Right renal pelvis (tissue), 4 donors: ENCODE measurements at regions not wholly inside any gene's neighbourhood (a gene's known extent, or its start where the extent isn't known, plus 50 kb on each side); places are given as distances from the start of the nearest gene placed in this dataset.
"Not testable (repeated sequence)": the region's sequence is repeated elsewhere in the genome, so short reads cannot be mapped to it uniquely, and the experiment has no call there.

Experiments used
- DNase-seq, 4 donors: peaks; one replicate each; pipeline ENCODE4 v3.0.0-alpha.2; 2013; ENCODE audit warnings: low read depth in 4 of 4, low spot score in 3 of 4, missing footprints in 1 of 4

DNA sequence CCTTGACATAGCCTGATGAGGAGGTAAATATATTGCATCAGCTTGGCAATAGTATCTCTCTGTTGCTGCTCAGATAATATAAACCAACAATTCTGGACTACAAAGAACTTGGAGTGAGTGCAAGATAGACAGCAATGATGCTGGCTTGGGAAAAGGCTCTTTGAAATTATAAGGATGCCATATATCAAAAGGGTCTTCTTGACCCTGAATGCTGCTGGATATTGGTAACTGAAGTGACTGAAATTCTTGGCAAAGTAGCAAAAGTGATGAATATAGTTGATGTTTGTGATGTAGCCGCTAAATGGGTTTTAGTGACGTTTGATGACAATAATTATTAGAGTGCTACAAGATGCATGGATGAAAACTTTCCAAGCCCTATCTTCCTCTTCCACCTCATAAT is 1391.6 kb downstream of the ADGRL3 start:
- DNase-seq, result no peak

DNA sequence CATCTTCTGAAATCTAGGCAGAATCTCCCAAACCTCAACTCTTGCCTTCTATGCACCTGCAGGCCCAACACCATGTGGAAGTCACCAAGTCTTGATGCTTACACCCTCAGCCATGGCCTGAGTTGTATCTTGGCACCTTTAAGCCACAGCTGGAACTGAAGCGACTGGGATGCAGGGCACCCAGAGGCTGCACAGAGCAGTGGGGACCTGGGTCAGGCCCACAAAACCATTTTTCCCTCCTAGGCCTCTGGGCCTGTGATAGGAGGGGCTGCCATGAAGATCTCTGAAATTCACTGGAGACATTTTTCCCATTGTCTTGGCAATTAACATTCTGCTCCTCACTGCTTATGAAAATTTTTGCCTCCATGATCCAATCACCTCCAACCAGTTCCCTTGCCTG is 1388.5 kb downstream of the ADGRL3 start:
- DNase-seq, result no peak

DNA sequence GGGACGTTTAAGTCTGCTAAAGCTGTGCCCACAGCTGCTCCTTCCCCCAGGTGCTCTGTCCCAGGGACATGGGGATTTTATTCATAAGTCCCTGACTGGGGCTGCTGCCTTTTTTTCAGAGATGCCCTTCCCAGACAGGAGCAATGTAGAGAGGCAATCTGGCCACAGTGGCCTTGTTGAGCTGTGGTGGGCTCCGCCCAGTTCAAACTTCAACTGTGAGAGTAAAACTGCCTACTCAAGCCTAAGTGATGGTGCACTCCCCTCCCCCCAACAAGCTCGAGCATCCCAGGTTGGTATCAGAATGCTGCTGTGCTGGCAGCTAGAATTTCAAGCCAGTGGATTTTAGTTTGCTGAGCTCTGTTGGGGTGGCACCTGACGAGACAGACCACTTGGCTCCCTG is 1371.4 kb downstream of the ADGRL3 start:
- no peak for DNase-seq

DNA sequence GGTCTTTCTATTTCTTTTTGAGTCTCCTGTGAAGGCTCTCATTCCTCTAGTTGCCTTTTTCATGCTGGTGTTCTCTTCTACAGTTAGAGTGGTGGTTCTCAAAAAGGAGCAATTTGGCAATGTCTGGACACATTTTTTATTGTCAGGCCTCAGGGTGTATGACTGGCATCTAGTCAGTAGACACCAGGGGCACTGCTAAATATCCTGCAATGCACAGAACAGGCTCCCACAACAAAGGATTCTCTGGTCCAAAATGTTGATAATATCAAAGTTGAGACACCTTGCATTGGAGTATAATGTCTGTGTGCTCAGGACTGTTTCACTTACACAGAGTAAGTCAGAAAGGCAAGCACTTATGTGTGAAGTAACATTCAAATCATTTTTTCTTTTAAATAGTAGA is 1360.7 kb downstream of the ADGRL3 start:
- no peak for DNase-seq

DNA sequence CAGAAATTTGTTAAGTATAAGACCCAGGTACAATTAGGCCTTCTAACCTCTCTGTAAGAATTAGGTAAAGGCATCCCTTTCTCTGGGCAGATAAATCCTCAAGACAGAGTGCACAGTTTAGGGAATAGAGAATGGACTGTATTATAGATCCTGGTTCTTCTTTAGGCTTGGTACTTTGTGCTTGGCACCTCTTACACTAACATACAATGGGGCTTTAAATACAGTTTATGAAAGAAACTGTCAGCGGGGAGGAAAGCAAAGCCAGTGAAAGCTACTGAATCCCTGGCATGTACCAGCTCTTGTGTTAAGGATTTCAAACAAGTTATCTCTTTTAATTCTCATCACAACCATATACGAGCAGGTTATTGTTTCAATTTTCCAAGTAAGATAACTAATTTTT is 1350.0 kb downstream of the ADGRL3 start:
- no peak for DNase-seq

DNA sequence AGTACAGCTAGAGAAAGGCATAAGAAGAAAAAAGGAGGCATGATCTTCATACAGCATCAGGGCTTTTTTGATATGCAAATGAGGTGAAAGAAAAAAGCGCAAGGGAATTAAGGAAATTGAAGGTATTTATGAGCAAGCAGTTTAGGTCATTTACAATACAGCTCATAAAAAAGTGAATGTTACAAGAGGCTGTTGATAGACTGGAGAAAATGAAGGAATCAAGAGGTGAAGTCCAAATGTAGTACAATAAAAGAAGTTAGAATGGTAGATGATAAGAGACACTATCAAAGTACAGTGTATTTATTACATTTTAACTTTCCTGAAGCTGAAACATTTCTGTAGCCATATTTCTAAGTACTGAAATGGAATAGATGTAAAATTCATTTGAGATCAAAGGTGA is 1349.5 kb downstream of the ADGRL3 start:
- no peak for DNase-seq

DNA sequence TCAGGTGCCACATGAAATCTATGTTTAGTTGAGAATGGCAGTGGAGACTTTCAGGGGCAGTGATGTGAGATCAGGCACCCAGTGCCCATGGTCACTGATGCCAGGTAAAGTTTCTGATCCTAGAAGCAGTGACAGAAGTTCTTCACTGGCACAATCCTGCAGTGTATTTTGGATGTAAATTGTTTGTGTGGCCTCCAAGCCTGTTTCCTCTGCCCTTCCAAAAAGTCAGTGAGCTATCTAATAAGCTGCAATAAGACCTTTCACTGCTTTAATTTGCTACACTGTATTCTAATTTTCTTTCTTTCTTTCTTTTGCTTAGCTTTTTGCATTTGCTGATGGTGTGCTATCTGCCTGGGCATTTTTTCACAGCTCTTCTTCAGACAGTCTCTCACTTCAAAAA is 1348.6 kb downstream of the ADGRL3 start:
- no peak for DNase-seq

DNA sequence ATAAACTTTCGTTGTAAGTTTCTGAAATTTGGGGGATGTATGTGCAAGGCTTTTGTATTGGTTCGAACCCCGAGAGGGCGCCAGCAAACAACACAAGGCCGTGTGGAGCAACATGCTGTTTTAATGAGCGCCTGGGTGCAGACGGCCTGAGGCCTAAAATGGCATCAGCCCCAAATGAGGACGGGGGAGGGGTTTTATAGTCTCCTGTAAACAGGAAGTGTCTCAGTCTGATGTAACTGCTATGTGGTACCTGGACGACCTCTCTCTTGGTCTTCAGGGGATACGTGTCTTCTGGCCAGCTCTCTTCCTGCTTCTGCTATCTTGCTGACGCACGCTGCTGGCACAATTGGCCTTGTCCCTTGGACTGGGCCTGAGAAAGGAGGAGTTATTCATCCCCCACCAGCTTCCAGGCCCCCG is 1348.0 kb downstream of the ADGRL3 start:
- DNase-seq, result no peak

DNA sequence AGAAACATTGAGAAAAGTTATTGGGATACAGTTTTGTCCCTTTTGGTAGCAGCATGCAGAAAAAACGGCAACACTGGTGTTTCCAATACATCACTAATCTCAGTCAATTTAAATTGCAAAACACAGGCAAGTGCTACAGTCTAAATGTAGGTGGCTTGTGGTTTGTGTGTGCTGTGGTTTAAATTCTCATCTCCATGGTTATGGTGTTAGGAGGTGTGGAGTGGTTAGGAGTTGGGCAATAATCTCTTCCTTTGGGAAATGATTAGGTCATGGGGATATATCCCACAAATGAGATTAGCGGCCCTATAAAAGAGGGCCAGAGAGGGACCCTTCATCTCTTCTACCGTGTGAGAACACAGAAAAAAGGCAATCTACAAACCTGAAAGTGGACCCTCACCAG is 1344.3 kb downstream of the ADGRL3 start:
- no peak for DNase-seq

DNA sequence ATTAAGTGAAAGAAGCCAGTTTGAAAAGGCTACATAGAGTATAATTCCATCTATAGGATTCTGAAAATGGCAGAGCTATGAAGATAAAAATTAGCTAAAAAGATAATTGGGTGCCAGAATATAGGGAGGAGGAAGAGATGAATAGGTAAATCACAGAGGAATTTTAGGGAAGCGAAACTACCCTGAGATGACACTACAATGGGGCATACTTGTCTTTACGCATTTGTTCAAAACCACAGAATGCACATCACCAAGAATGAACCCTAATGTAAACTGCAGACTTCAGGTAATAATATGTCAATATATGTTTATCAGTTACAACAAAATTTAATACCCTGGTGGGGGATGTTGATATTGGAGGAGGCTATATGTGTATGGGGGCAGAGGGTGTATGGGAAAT is 1342.9 kb downstream of the ADGRL3 start:
- no peak for DNase-seq

DNA sequence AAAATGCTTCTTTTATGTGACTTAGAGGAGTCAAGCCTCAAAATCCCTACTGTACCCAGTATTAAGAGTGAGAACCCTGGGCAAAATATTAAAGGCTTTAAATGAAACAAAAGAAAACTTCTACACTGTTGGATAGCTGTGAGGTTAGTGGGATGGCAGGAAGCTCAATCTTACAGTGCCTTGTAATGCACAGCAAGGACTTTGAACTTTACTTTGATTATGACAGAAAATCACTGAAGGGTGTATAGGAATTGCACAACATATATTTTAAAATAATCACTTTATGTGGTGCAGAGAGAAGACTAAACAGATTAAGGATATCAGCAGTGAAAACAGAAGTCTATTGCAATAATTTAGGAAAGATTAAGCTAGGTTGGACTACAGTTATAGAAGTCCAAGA is 1333.4 kb downstream of the ADGRL3 start:
- no peak for DNase-seq

DNA sequence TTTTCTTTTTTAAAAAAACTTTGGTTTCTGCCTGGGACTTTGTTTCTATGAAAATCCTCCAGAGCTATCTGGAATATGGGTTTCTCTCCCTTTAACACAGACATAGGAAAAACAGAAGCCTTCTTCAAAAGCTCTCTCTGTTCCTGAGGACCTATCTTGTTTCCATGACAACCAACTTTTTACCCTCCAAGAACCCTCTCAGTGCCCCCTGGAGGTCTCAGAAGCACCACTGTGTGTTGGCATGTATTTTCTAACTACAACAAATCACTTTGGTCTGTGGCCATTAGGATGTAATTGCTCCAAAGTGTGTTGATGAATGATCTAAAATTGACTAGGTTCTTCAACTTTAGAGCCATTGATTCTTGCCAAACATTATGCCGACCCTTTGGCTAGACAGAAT is 1331.6 kb downstream of the ADGRL3 start:
- no peak for DNase-seq

DNA sequence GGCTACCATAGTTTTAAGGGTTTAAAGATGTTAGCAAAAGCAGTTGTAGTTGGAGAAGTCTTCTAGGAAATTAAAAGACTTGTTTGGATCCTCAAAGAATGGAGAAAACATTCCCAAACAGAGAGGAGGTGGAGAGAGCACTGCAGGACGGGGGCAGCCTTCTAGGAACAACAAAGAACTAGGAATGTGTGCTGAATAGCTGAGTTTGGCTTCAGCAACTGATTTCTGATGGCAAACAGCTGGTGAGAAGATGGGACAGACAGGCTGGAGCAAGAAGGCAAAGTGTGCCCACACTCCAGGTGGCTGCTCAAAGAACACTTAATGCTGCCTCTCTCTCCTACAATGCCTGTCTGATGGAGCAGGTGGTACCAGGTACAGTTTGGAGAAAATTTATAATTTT is 1331.1 kb downstream of the ADGRL3 start:
- DNase-seq, result no peak

DNA sequence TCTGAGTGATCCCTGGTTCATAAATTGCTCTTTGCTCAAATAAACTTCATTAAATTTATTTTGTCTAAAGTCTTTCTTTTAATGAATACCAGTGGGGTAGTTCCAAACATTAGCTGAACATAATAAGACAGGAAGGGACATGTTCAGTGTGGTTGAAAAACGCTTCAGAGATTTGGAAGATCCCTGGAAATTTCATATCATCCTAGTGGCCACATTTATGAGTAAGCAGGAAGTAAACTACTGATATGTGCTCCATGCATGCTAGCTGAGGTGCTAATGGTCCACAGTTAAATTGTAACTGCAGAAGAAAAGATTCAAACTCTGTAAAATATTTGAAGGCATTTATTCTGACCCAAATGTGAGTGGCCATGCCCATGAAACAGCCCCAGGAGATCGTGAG is 1328.7 kb downstream of the ADGRL3 start:
- DNase-seq, result no peak

DNA sequence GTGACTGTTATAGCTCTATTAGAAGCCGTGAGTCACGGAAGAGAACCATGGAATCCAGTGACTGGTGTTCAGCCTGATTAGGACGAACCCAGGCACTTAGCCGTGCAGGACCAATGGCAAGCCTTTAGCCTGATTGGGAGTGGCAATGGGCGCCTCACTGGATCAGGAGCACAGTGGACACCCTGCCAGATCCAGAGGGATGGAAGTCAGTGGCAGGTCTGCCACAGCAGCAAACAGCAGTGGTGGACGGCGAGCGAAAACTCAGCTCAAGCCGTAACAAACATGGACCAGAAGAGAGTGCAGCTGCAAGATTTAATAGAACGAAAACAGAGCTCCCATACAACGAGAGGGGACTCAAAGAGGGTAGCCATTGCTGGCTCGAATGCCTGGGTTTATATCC is 1326.5 kb downstream of the ADGRL3 start:
- DNase-seq, result no peak

DNA sequence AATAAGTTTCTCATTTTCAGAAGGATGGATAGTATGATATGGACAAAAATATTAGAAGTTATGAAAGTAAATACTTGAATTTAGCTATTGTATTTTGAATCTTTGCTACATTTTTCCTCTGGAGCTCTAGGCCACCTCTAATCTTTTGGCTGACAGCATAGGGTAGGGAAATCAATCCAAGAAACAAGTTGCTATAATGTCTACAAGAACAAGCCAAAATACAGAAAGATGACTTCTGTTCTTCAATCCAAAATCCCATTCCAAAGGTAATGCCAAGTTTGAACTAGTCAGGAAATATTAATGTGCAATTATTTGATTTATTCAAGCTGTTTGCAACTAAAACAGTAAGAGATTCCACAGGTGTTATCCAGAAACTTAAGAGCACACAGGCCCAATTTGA is 1323.1 kb downstream of the ADGRL3 start:
- no peak for DNase-seq

DNA sequence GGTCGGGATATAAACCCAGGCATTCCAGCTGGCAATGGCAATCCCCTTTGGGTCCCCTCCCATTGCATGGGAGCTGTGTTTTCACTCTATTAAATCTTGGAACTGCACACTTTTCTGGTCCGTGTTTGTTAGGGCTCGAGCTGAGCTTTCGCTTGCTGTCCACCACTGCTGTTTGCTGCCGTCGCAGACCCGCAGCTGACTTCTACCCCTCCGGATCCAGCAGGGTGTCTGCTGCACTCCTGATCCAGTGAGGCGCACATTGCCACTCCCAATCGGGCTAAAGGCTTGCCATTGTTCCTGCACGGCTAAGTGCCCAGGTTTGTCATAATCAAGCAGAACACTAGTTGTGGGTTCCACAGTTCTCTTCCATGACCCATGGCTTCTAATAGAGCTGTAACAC is 1322.1 kb downstream of the ADGRL3 start:
- no peak for DNase-seq

DNA sequence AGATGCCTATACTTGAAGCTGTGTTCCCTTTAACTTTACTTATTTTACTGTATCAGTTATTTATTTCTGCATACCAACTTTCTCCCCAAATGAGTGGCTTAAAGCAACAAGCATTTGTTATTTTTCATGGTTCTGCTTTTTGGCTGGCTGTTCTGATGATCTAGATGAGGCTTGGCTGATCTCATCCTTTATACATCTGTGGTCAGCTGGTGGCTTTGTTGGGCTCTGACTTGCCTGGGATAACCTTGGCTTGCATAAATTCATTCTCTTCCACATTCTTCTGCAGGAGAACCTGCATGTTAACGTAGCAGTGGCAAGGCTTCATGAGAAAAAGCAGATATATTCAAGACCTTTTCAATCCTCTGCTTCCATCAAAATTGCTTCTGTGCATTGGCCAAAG is 1317.6 kb downstream of the ADGRL3 start:
- DNase-seq, result no peak

DNA sequence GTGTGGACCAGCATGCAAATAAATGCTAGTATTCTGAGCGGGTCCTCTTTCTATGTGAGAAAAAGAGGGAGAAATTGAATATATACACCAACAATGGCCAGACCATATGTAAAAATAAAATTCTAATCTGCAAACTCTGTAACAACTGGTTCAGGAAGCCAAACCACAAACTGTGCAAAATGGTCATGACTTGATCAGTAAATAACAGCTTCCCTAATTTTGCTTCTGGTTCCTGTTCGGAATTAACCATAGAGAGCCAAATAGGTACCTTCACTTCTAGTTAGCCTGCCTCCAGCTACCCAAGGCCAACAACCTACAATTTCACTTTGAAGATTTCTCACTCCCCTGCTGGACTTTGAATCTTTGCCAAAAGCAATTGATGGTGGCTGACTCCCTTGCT is 1313.2 kb downstream of the ADGRL3 start:
- DNase-seq, result no peak

DNA sequence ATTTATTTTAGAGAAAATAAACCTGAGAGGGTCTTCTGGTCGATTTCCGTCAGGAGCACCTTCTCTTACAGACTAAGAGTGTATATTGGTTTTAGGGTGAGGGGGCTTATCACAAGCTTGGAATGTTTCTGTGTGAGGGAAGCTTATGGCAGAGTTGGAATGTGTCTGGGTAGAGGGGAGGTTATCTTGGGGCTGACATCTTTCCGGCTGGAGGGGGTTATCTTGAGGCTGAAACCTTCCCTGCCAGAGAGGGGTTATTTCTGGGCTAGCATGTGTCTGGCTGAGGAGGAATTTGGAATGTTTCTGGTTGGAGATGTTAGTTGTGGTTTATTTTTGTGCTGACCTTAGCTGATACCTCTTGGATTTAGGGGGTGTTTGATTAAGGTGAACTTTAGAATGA is 1312.1 kb downstream of the ADGRL3 start:
- no peak for DNase-seq

DNA sequence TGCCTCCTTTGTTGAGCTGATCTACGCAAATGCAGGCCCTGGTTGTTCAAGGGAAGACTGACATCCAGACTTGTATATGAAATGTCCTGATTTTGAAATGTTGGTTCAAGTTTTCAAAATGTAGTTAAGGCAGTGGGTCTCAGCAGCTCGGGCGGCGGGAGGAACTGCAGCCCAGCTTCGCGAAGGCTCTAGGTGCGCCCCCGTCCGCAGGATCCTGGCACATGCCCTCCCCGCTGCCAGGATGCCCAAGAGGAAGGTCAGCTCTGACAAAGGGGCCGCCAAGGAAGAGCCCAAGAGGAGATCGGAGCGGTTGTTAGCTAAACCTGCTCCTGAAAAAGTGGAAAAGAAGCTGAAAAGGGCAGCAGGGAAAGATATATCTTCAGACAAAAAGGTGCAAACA is 1310.1 kb downstream of the ADGRL3 start:
- no peak for DNase-seq

DNA sequence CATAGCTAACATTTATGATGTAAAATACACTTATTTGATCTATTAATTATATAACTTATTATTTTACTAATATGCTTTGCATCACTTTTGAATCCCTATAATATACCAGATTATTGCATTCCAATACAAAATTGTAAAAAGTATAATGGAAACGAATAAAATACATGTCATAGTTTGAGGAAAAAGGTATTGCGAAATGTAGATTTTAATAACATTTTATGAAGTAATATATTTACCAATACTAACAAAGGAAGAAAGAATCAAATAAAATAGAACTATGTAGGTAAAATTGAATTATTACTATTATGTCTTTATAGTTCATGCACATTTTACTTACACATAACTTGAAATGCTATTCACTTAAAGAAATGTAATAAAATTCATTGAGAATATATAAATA is 1300.2 kb downstream of the ADGRL3 start:
- no peak for DNase-seq

DNA sequence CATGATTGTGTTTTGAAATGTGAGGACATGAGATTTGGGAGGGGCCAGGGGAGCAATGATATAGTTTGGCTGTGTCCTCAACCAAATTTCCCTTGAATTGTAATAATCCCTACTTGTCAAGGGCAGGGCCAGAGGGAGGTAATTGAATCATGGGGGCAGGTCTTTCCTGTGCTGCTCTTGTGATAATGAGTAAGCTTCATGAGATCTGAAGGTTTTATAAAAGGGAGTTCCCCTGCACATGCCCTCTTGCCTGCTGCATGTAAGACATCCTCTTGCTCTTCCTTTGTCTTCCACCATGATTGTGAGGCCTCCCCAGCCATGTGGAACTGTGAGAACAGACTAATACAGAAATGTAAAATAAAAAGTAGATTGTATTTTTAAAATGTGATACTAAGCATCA is 1294.9 kb downstream of the ADGRL3 start:
- DNase-seq, result no peak

DNA sequence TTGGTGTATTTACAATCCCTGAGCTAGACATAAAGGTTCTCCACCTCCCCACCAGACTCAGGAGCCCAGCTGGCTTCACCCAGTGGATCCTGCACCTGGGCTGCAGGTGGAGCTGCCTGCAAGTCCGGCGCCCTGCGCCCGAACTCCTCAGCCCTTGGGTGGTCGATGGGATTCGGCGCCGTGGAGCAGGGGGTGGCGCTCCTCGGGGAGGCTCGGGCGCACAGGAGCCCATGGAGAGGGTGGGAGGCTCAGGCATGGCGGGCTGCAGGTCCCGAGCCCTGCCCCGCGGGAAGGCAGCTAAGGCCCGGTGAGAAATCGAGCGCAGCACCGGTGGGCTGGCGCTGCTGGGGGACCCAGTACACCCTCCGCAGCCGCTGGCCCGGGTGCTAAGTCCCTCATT is 1291.6 kb downstream of the ADGRL3 start:
- DNase-seq, result not testable (repeated sequence)
